Mesodermal cell (in vitro differentiated cells): ENCODE measurements at regions not wholly inside any gene's neighbourhood (a gene's known extent, or its start where the extent isn't known, plus 50 kb on each side); places are given as distances from the start of the nearest gene placed in this dataset.

Source experiments
- H3K27ac ChIP-seq: 2 replicates; pipeline ENCODE4 v1.7.0; 2013; ENCODE audit warnings: mild to moderate bottlenecking, low read depth, low read length, moderate library complexity; ENCODE audit not compliant: severe bottlenecking
- H3K36me3 ChIP-seq: 2 replicates; pipeline ENCODE4 v1.7.1; 2013; ENCODE audit warnings: mild to moderate bottlenecking, low read length, moderate library complexity; ENCODE audit not compliant: control insufficient read depth, insufficient read depth
- H3K4me1 ChIP-seq: one replicate; pipeline ENCODE4 v1.7.1; 2013; ENCODE audit warnings: mild to moderate bottlenecking, low read length; ENCODE audit not compliant: insufficient read depth, control insufficient read depth, poor library complexity, severe bottlenecking
- H3K4me3 ChIP-seq: 2 replicates; pipeline ENCODE4 v1.7.0; 2013; ENCODE audit warnings: low read length, control low read depth, mild to moderate bottlenecking; ENCODE audit not compliant: insufficient read depth, poor library complexity, severe bottlenecking; ENCODE audit errors: extremely low read depth
- H3K9me3 ChIP-seq: 2 replicates; pipeline ENCODE4 v1.7.1; 2013; ENCODE audit warnings: mild to moderate bottlenecking, low read length, moderate library complexity; ENCODE audit not compliant: control insufficient read depth
- WGBS, 2 experiments: methylation state at CpG; one replicate each; pipeline ENCODE4 v1.1.5; 2013; ENCODE audit warnings: missing lambda C conversion rate in 2 of 2; ENCODE audit not compliant: insufficient coverage in 2 of 2; 5-methylcytosine and 5-hydroxymethylcytosine counted together

GRCh38 chr12:113594967-113595366 lies 123.3 kb upstream of the LHX5 start:
- no peak overlapping the region for H3K27ac ChIP-seq
- peaks cover 3% of the 10 kb centered on the region for H3K4me1 ChIP-seq
- no peaks in the 10 kb centered on the region for H3K9me3 ChIP-seq
- WGBS, 2 experiments: no CpG with 5 or more reads among the region's 2 CpGs
- no peak overlapping the region for H3K4me3 ChIP-seq
- H3K36me3 ChIP-seq: no peaks in the 10 kb centered on the region

- H3K36me3 ChIP-seq: no peaks in the 10 kb centered on the region
- WGBS, 2 experiments: 0 to 2% methylated on average over 32 to 46 of the region's 46 CpGs
- H3K9me3 ChIP-seq: no peaks in the 10 kb centered on the region
- peak overlapping the region; percentile 28 for H3K4me3 ChIP-seq
- H3K27ac ChIP-seq: no peak overlapping the region
- H3K4me1 ChIP-seq: peaks cover 7% of the 10 kb centered on the region
Observed at GRCh38 chr12:113591480-113591974, 119.9 kb upstream of the LHX5 start.

DNA sequence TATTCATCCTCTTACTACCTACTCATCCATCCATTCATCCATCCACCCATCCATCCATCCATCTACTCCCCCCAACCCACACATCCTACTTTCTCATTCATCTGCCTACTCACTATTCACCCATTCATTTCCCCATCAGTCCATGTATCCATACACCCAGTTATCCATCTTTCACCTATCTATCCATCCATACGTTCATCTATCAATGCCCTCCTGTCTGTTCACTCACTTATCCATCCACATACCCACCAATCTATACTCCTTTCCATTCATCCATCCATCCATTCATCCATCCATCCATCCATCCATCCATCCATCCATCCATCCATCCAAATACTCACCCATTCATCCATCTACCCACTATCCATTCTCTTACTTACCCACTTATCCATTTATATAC lies 117.8 kb upstream of the LHX5 start:
- Histone ChIP-seq H3K27ac (no peak overlapping the region), H3K9me3 (no peaks in the 10 kb centered on the region), H3K4me1 (peaks cover 7% of the 10 kb centered on the region), H3K4me3 (no peak overlapping the region), H3K36me3 (no peaks in the 10 kb centered on the region)
- 82 to 86% methylated on average over 1 of the region's 1 CpG for WGBS, 2 experiments

DNA sequence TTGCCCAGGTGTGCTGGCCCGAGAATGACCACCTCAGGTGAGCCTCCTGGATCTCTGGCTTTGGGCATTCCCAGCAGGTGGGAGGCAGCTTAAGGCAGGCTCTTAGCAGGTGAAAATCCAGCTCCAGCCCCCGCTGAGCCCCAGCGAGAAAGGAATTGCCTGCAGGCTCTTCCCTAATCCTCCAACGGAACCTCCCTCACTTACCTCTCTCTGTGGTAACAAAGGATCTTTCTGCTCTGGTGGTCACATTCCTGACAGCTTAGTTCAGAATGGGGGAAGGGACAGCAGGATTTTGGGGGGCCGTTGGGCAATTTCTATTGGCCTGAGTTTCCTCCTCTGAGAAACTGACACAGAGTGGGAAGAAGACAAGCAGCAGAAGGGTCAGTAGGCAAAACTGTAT lies 116.0 kb upstream of the LHX5 start:
- H3K27ac ChIP-seq: no peak overlapping the region
- WGBS, 2 experiments: 4 to 6% methylated on average over 3 to 4 of the region's 5 CpGs
- no peak overlapping the region for H3K4me3 ChIP-seq

GRCh38 chr12:113586461-113586860 lies 114.8 kb upstream of the LHX5 start:
- Histone ChIP-seq H3K4me3 (no peak overlapping the region), H3K9me3 (peaks cover 3% of the 10 kb centered on the region), H3K4me1 (peaks cover 13% of the 10 kb centered on the region), H3K27ac (no peak overlapping the region), H3K36me3 (no peaks in the 10 kb centered on the region)
- 55 to 84% methylated on average over 3 to 4 of the region's 4 CpGs for WGBS, 2 experiments

More for the DNA sequence above, 116.0 kb upstream of the LHX5 start:
- Histone ChIP-seq H3K4me1 (peaks cover 14% of the 10 kb centered on the region), H3K36me3 (no peaks in the 10 kb centered on the region), H3K9me3 (no peaks in the 10 kb centered on the region)

DNA sequence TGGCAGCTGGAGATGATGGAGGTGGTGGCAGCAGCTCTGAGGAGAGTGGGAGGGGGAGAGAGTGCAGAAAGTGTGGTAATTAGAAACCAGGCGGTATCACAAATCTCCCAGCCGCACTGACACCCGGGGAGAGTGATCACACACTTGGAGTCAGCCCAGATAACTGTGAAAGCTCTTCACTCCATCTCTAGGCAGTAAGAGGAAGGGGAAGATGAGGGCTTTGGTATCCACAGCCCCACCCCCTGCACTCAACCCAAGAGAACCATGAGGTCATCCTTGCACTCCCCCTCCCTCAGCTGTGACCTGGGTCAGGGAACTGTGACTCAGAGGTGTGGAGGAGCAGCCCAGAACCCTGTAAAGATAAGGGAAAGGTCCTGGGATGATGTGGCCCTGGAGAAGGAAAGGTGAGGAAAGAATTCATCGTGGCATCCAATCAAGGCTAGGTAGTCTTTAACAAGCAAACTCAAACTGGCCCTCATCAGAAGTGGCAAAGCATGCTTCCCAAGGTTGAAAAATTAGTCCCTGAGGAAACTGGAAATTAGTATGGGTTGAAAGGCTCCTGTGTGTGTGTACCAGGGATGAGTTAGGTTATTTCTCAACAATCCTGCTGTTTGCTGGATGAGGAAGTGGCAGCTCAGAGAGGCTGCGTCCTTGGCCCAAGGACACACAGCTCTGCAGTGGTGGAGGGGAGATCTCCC lies 111.0 kb upstream of the LHX5 start:
- H3K4me3 ChIP-seq: no peak overlapping the region
- peaks cover 13% of the 10 kb centered on the region for H3K4me1 ChIP-seq
- no peaks in the 10 kb centered on the region for H3K36me3 ChIP-seq
- 60% methylated on average over 1 of the region's 5 CpGs; no CpG with 5 or more reads in 1 of the 2 experiments for WGBS, 2 experiments
- peaks cover 17% of the 10 kb centered on the region for H3K9me3 ChIP-seq
- no peak overlapping the region for H3K27ac ChIP-seq

DNA sequence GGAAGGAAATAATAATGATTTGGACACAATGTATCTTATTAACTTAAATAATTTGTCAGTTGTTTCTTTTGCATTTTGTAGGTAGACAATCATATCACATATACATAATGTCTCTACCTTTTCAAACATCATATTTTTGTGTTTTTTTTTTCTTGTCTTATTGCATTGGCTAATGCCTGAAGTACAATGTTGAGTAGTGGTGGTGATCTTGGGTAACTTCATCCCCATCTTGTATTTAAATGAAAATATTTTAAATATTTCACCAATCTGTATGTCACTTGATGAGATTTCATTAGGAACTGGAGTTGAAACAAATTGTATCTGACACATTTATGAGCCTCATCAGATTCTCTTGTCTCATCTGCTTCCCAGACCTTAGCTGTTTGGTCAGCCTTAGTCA lies 109.7 kb upstream of the LHX5 start:
- Histone ChIP-seq H3K27ac (no peak overlapping the region), H3K9me3 (peaks cover 17% of the 10 kb centered on the region), H3K4me1 (peaks cover 9% of the 10 kb centered on the region), H3K4me3 (no peak overlapping the region), H3K36me3 (no peaks in the 10 kb centered on the region)

GRCh38 chr12:113580437-113580836 lies 108.8 kb upstream of the LHX5 start:
- no peak overlapping the region for H3K27ac ChIP-seq
- WGBS, 2 experiments: 33% methylated on average over 1 of the region's 2 CpGs; no CpG with 5 or more reads in 1 of the 2 experiments
- no peaks in the 10 kb centered on the region for H3K36me3 ChIP-seq

GRCh38 chr12:113577464-113578129 lies 105.9 kb upstream of the LHX5 start:
- H3K4me1 ChIP-seq: peaks cover under 1% of the 10 kb centered on the region

More at GRCh38 chr12:113580437-113580836, 108.8 kb upstream of the LHX5 start:
- Histone ChIP-seq H3K4me1 (peaks cover 9% of the 10 kb centered on the region), H3K4me3 (no peak overlapping the region), H3K9me3 (peaks cover 17% of the 10 kb centered on the region)

GRCh38 chr12:113575386-113575785 lies 103.7 kb upstream of the LHX5 start:
- no peaks in the 10 kb centered on the region for H3K36me3 ChIP-seq
- WGBS, 2 experiments: 90 to 93% methylated on average over 9 to 10 of the region's 10 CpGs
- peaks cover 5% of the 10 kb centered on the region for H3K9me3 ChIP-seq
- H3K27ac ChIP-seq: no peak overlapping the region
- no peak overlapping the region for H3K4me3 ChIP-seq
- no peaks in the 10 kb centered on the region for H3K4me1 ChIP-seq

More at GRCh38 chr12:113577464-113578129, 105.9 kb upstream of the LHX5 start:
- H3K9me3 ChIP-seq: peaks cover 17% of the 10 kb centered on the region
- no peaks in the 10 kb centered on the region for H3K36me3 ChIP-seq
- 70 to 73% methylated on average over 2 to 4 of the region's 7 CpGs for whole genome bisulfite sequencing, 2 experiments
- H3K27ac ChIP-seq: no peak overlapping the region
- no peak overlapping the region for H3K4me3 ChIP-seq

DNA sequence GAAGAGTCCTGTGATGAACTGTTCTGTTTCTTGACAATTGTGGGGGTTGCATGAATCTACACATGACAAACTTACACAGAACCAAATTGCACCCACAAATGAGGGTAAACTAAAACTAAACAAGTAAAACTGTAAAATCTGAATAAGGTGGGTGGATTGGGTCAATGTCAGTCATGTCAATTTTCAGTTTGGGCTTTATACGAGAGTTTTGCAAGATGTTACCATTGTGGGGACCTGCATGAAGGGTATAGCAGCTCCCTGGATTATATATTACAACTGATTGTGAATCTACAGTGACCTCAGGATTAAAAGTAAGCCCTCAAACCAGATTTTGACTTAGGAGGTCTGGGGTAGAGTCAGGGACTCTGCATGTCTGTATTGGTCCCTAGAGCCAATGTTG lies 101.5 kb upstream of the LHX5 start:
- H3K9me3 ChIP-seq: no peaks in the 10 kb centered on the region
- H3K4me1 ChIP-seq: no peaks in the 10 kb centered on the region
- no peak overlapping the region for H3K27ac ChIP-seq
- 67 to 100% methylated on average over 1 of the region's 1 CpG for WGBS, 2 experiments
- H3K4me3 ChIP-seq: no peak overlapping the region
- H3K36me3 ChIP-seq: no peaks in the 10 kb centered on the region
